ENCODE measurements at regions not wholly inside any gene's neighbourhood (a gene's known extent, or its start where the extent isn't known, plus 50 kb on each side); places are given as distances from the start of the nearest gene placed in this dataset.

- DNase-seq: no peak
Observed at GRCh38 chr7:52877240-52877639, 158.2 kb upstream of the POM121L12 start.

- no peak for DNase-seq
Observed at GRCh38 chr7:52876402-52876801, 159.0 kb upstream of the POM121L12 start.

- DNase-seq: no peak
Observed at GRCh38 chr7:52863652-52864051, 171.8 kb upstream of the POM121L12 start.

GRCh38 chr7:52862321-52862720 is 173.1 kb upstream of the POM121L12 start:
- no peak for DNase-seq

- no peak for DNase-seq
Observed at GRCh38 chr7:52857367-52857766, 178.1 kb upstream of the POM121L12 start.

GRCh38 chr7:52854681-52855080 is 180.8 kb upstream of the POM121L12 start:
- no peak for DNase-seq

- DNase-seq: no peak
Observed at GRCh38 chr7:52851547-52851946, 183.9 kb upstream of the POM121L12 start.

- no peak for DNase-seq
Observed at GRCh38 chr7:52843436-52843835, 192.0 kb upstream of the POM121L12 start.

GRCh38 chr7:52842202-52842900 is 193.1 kb upstream of the POM121L12 start:
- DNase-seq: no peak

- DNase-seq: no peak
Observed at GRCh38 chr7:52838981-52839411, 196.4 kb upstream of the POM121L12 start.

- DNase-seq: peak; percentile 43
Observed at GRCh38 chr7:52831321-52831720, 204.1 kb upstream of the POM121L12 start.

GRCh38 chr7:52830801-52831200 is 204.6 kb upstream of the POM121L12 start:
- DNase-seq: peak; percentile 58

- peak; percentile 9 for DNase-seq
Observed at GRCh38 chr7:52826515-52827265, 208.7 kb upstream of the POM121L12 start.

GRCh38 chr7:52825611-52826010 is 209.8 kb upstream of the POM121L12 start:
- DNase-seq: no peak

GRCh38 chr7:52811537-52811936 is 223.9 kb upstream of the POM121L12 start:
- no peak for DNase-seq

- no peak for DNase-seq
Observed at GRCh38 chr7:52799817-52800216, 235.6 kb upstream of the POM121L12 start.

- DNase-seq: no peak
Observed at GRCh38 chr7:52797801-52798200, 237.6 kb upstream of the POM121L12 start.

GRCh38 chr7:52794621-52795020 is 240.8 kb upstream of the POM121L12 start:
- DNase-seq: peak; percentile 14

GRCh38 chr7:52791176-52791700 is 244.2 kb upstream of the POM121L12 start:
- DNase-seq: no peak

GRCh38 chr7:52786174-52786573 is 249.3 kb upstream of the POM121L12 start:
- DNase-seq: no peak

- DNase-seq: no peak
Observed at GRCh38 chr7:52782348-52782747, 253.1 kb upstream of the POM121L12 start.

GRCh38 chr7:52781250-52781649 is 254.2 kb upstream of the POM121L12 start:
- no peak for DNase-seq

- no peak for DNase-seq
Observed at GRCh38 chr7:52779004-52779403, 256.4 kb upstream of the POM121L12 start.
